ENCODE measurements at regions not wholly inside any gene's neighbourhood (a gene's known extent, or its start where the extent isn't known, plus 50 kb on each side); places are given as distances from the start of the nearest gene placed in this dataset.
A peak's percentile ranks its signal among the peaks of the same experiment; 100 is the strongest.
"Not testable (repeated sequence)": the region's sequence is repeated elsewhere in the genome, so short reads cannot be mapped to it uniquely, and the experiment has no call there.

GRCh38 chr12:67876305-67876915 is 112.8 kb upstream of the IFNG-AS1 start:
- no peak for DNase-seq (ENCODE audit: missing footprints)
- no peak for ATAC-seq
- intact Hi-C loops (cut with DNase I), result no loop called here

GRCh38 chr12:67877727-67878126 is 111.5 kb upstream of the IFNG-AS1 start:
- DNase-seq (ENCODE audit: missing footprints) (no peak), ATAC-seq (no peak)
- intact Hi-C loops (cut with DNase I), result no loop called here

- ATAC-seq (no peak), DNase-seq (ENCODE audit: missing footprints) (no peak)
- intact Hi-C loops (cut with DNase I), result no loop called here
These were observed 109.3 kb upstream of the IFNG-AS1 start for GRCh38 chr12:67879937-67880336.

GRCh38 chr12:67881565-67881964 is 107.7 kb upstream of the IFNG-AS1 start:
- DNase-seq (ENCODE audit: missing footprints), result no peak
- intact Hi-C loops (cut with DNase I), result no loop called here
- ATAC-seq, result no peak

GRCh38 chr12:67884596-67884995 is 104.7 kb upstream of the IFNG-AS1 start:
- ATAC-seq (no peak), DNase-seq (ENCODE audit: missing footprints) (no peak)
- intact Hi-C loops (cut with DNase I), result no loop called here

GRCh38 chr12:67885375-67886169 is 103.7 kb upstream of the IFNG-AS1 start:
- DNase-seq (ENCODE audit: missing footprints) (no peak), ATAC-seq (peak; percentile 63)
- intact Hi-C loops (cut with DNase I), result no loop called here

- DNase-seq (ENCODE audit: missing footprints) (no peak), ATAC-seq (no peak)
- intact Hi-C loops (cut with DNase I), result no loop called here
These were observed 102.2 kb upstream of the IFNG-AS1 start for GRCh38 chr12:67887065-67887464.

- ATAC-seq, result no peak
- intact Hi-C loops (cut with DNase I), result no loop called here
- DNase-seq (ENCODE audit: missing footprints), result no peak
These were observed 99.3 kb upstream of the IFNG-AS1 start for GRCh38 chr12:67889931-67890330.

- intact Hi-C loops (cut with DNase I), result no loop called here
- no peak for ATAC-seq
These were observed 98.5 kb upstream of the IFNG-AS1 start for GRCh38 chr12:67890726-67891258.

GRCh38 chr12:67891596-67891995 is 97.7 kb upstream of the IFNG-AS1 start:
- DNase-seq (ENCODE audit: missing footprints) (no peak), ATAC-seq (no peak)
- intact Hi-C loops (cut with DNase I), result no loop called here

More at GRCh38 chr12:67890726-67891258, 98.5 kb upstream of the IFNG-AS1 start:
- DNase-seq (ENCODE audit: missing footprints), result no peak

- intact Hi-C loops (cut with DNase I), result no loop called here
- no peak for ATAC-seq
- DNase-seq (ENCODE audit: missing footprints), result no peak
These were observed 96.8 kb upstream of the IFNG-AS1 start for GRCh38 chr12:67892259-67893021.

GRCh38 chr12:67893022-67893580 is 96.1 kb upstream of the IFNG-AS1 start:
- ATAC-seq (no peak), DNase-seq (ENCODE audit: missing footprints) (no peak)
- intact Hi-C loops (cut with DNase I), result no loop called here

GRCh38 chr12:67900418-67900817 is 88.8 kb upstream of the IFNG-AS1 start:
- ATAC-seq; intact Hi-C loops (cut with DNase I); DNase-seq (ENCODE audit: missing footprints): not testable (repeated sequence)

GRCh38 chr12:67909091-67909531 is 80.1 kb upstream of the IFNG-AS1 start:
- intact Hi-C loops (cut with DNase I), result no loop called here
- ATAC-seq (no peak), DNase-seq (ENCODE audit: missing footprints) (no peak)

- intact Hi-C loops (cut with DNase I), result no loop called here
- ATAC-seq (no peak), DNase-seq (ENCODE audit: missing footprints) (no peak)
These were observed 79.6 kb upstream of the IFNG-AS1 start for GRCh38 chr12:67909681-67910080.

GRCh38 chr12:67910360-67911274 is 78.6 kb upstream of the IFNG-AS1 start:
- ATAC-seq (peak; percentile 76), DNase-seq (ENCODE audit: missing footprints) (no peak)
- intact Hi-C loops (cut with DNase I), result no loop called here

GRCh38 chr12:67911275-67911600 is 78.0 kb upstream of the IFNG-AS1 start:
- peak; percentile 90 for ATAC-seq
- no peak for DNase-seq (ENCODE audit: missing footprints)
- intact Hi-C loops (cut with DNase I), result no loop called here

- DNase-seq (ENCODE audit: missing footprints) (no peak), ATAC-seq (peak; percentile 53)
- intact Hi-C loops (cut with DNase I), result no loop called here
These were observed 77.5 kb upstream of the IFNG-AS1 start for GRCh38 chr12:67911789-67912188.
